Astrocyte (in vitro differentiated cells and primary cell): ENCODE measurements at regions not wholly inside any gene's neighbourhood (a gene's known extent, or its start where the extent isn't known, plus 50 kb on each side); places are given as distances from the start of the nearest gene placed in this dataset.
"Not testable (repeated sequence)": the region's sequence is repeated elsewhere in the genome, so short reads cannot be mapped to it uniquely, and the experiment has no call there.

Source experiments
- DNase-seq: peaks from one replicate; pipeline ENCODE4 v3.0.0-alpha.2; 2010; ENCODE audit warnings: low read depth
- FAIRE-seq: peaks from 2 replicates; lab custom pipeline; 2011; peaks lifted over from hg19 to GRCh38; lab: Jason Lieb, UNC
- H2AFZ ChIP-seq: 2 replicates; pipeline ENCODE4 v1.6.0; 2012; ENCODE audit warnings: low read depth, low read length, inconsistent platforms
- H3K27ac ChIP-seq: 2 replicates; pipeline ENCODE4 v1.5.1; 2011; ENCODE audit warnings: low read depth, low read length, inconsistent platforms
- H3K27me3 ChIP-seq: 2 replicates; pipeline ENCODE4 v1.6.0; 2011; ENCODE audit warnings: low read length, inconsistent platforms; ENCODE audit not compliant: insufficient read depth
- H3K36me3 ChIP-seq: 2 replicates; pipeline ENCODE4 v1.5.1; 2011; ENCODE audit warnings: low read length, inconsistent platforms; ENCODE audit not compliant: insufficient read depth
- H3K4me1 ChIP-seq: 2 replicates; pipeline ENCODE4 v1.5.1; 2011; ENCODE audit warnings: low read length, inconsistent platforms; ENCODE audit not compliant: insufficient read depth
- H3K4me2 ChIP-seq: 2 replicates; pipeline ENCODE4 v1.6.0; 2012; ENCODE audit warnings: low read length, inconsistent platforms
- H3K4me3 ChIP-seq: 2 replicates; pipeline ENCODE4 v1.5.1; 2011; ENCODE audit warnings: low read depth, mild to moderate bottlenecking, low read length, inconsistent platforms; ENCODE audit not compliant: insufficient read depth
- H3K79me2 ChIP-seq: 2 replicates; pipeline ENCODE4 v1.6.0; 2012; ENCODE audit warnings: mild to moderate bottlenecking, low read length, inconsistent platforms; ENCODE audit not compliant: insufficient read depth
- H3K9ac ChIP-seq: 2 replicates; pipeline ENCODE4 v1.6.0; 2012; ENCODE audit warnings: mild to moderate bottlenecking, low read length, inconsistent platforms
- H3K9me3 ChIP-seq: 2 replicates; pipeline ENCODE4 v1.5.1; 2012; ENCODE audit warnings: low read depth, mild to moderate bottlenecking, low read length, inconsistent platforms; ENCODE audit not compliant: insufficient read depth
- H4K20me1 ChIP-seq: 2 replicates; pipeline ENCODE4 v1.6.0; 2012; ENCODE audit warnings: low read length, inconsistent platforms; ENCODE audit not compliant: insufficient read depth
- H3K27ac Mint-ChIP-seq: one replicate; pipeline ENCODE4 v1.8.0; 2021; ENCODE audit warnings: mild to moderate bottlenecking, mixed read lengths; ENCODE audit not compliant: unreplicated experiment
- H3K27me3 Mint-ChIP-seq: one replicate; pipeline ENCODE4 v1.8.0; 2021; ENCODE audit warnings: low read depth, mixed read lengths; ENCODE audit not compliant: unreplicated experiment
- H3K36me3 Mint-ChIP-seq: one replicate; pipeline ENCODE4 v1.8.0; 2021; ENCODE audit warnings: low read depth, mixed read lengths; ENCODE audit not compliant: unreplicated experiment
- H3K4me1 Mint-ChIP-seq: one replicate; pipeline ENCODE4 v1.8.0; 2021; ENCODE audit warnings: low read depth, mixed read lengths; ENCODE audit not compliant: unreplicated experiment
- H3K4me3 Mint-ChIP-seq: one replicate; pipeline ENCODE4 v1.8.0; 2021; ENCODE audit warnings: mild to moderate bottlenecking, moderate library complexity, mixed read lengths; ENCODE audit not compliant: unreplicated experiment
- H3K9me3 Mint-ChIP-seq: one replicate; pipeline ENCODE4 v1.8.0; 2021; ENCODE audit warnings: mild to moderate bottlenecking, mixed read lengths; ENCODE audit not compliant: unreplicated experiment
- EZH2 ChIP-seq: IDR thresholded peaks from 2 replicates; pipeline ENCODE4 v1.6.1; 2012; ENCODE audit warnings: mild to moderate bottlenecking, low read length, inconsistent platforms; ENCODE audit not compliant: insufficient read depth
- TF ChIP-seq, protein P1 (sequence below): IDR thresholded peaks from 2 replicates; pipeline ENCODE4 v1.5.1; 2011; ENCODE audit warnings: low read depth, mild to moderate bottlenecking, inconsistent platforms, low read length, moderate library complexity; ENCODE audit not compliant: insufficient read depth

GRCh38 chr19:21613201-21613600 lies 107.8 kb downstream of the ZNF429 start:
- not testable (repeated sequence) for H3K4me1 ChIP-seq, H3K79me2 ChIP-seq, H3K9ac ChIP-seq, H3K27ac Mint-ChIP-seq, H4K20me1 ChIP-seq, H3K9me3 ChIP-seq, H3K27ac ChIP-seq, FAIRE-seq, H3K4me1 Mint-ChIP-seq, H3K4me3 ChIP-seq, H3K36me3 Mint-ChIP-seq, H3K27me3 Mint-ChIP-seq, DNase-seq, H3K4me2 ChIP-seq, H2AFZ ChIP-seq, H3K4me3 Mint-ChIP-seq, H3K9me3 Mint-ChIP-seq, H3K27me3 ChIP-seq, H3K36me3 ChIP-seq

GRCh38 chr19:21612403-21612872 lies 107.0 kb downstream of the ZNF429 start:
- no peaks in the 10 kb centered on the region for H3K27me3 Mint-ChIP-seq

DNA sequence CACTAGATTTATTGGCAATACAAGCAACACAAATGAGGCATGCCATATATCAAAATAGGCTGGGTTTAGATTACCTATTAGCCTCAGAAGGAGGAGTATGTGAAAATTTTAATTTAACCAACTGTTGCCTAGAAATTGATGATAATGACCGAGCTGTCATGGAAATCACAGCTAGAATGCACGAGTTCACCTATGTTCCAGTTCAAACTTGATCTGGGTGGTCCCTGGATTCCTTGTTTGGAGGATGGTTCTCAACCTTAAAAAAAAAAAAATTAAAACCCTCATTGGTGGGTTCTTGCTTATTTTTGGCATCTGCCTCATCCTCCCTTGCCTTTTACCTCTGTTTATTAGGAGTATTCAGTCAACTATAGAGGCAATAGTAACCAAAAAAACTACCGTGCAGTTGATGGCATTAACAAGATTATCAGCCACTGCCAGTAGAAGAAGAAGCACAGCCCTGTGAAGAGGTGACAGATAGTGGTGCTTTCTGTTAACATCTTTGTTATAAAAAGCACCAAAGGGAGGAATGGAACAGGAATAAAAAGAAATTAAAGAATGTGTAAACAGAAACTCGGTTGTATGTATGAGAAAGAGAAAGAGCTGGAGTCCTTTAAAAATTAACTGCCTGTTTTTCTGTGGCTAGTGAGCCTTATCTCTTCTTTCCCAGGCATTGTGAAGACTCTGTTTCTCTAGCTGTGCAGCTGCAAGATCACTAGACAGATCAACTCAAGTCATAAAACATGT lies 106.4 kb downstream of the ZNF429 start:
- H3K27ac ChIP-seq: no peak overlapping the region
- Mint-ChIP-seq H3K4me3 (no peak overlapping the region), H3K27me3 (no peaks in the 10 kb centered on the region), H3K27ac (no peak overlapping the region), H3K4me1 (no peaks in the 10 kb centered on the region), H3K9me3 (peaks cover 3% of the 10 kb centered on the region), H3K36me3 (no peaks in the 10 kb centered on the region)
- no peaks in the 10 kb centered on the region for H4K20me1 ChIP-seq
- no peaks in the 10 kb centered on the region for H3K9me3 ChIP-seq
- no peak overlapping the region for H3K9ac ChIP-seq
- H3K4me3 ChIP-seq: no peak overlapping the region
- DNase-seq (no peak), FAIRE-seq (no peak)
- H3K36me3 ChIP-seq: no peaks in the 10 kb centered on the region
- TF ChIP-seq, protein P1, sequence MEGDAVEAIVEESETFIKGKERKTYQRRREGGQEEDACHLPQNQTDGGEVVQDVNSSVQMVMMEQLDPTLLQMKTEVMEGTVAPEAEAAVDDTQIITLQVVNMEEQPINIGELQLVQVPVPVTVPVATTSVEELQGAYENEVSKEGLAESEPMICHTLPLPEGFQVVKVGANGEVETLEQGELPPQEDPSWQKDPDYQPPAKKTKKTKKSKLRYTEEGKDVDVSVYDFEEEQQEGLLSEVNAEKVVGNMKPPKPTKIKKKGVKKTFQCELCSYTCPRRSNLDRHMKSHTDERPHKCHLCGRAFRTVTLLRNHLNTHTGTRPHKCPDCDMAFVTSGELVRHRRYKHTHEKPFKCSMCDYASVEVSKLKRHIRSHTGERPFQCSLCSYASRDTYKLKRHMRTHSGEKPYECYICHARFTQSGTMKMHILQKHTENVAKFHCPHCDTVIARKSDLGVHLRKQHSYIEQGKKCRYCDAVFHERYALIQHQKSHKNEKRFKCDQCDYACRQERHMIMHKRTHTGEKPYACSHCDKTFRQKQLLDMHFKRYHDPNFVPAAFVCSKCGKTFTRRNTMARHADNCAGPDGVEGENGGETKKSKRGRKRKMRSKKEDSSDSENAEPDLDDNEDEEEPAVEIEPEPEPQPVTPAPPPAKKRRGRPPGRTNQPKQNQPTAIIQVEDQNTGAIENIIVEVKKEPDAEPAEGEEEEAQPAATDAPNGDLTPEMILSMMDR: no peak
- no peaks in the 10 kb centered on the region for H3K79me2 ChIP-seq
- H2AFZ ChIP-seq: no peak overlapping the region
- no peaks in the 10 kb centered on the region for H3K4me1 ChIP-seq
- H3K4me2 ChIP-seq: no peak overlapping the region
- H3K27me3 ChIP-seq: no peaks in the 10 kb centered on the region

More at GRCh38 chr19:21612403-21612872, 107.0 kb downstream of the ZNF429 start:
- no peak overlapping the region for H3K9ac ChIP-seq
- no peaks in the 10 kb centered on the region for H3K27me3 ChIP-seq
- no peaks in the 10 kb centered on the region for H4K20me1 ChIP-seq
- H3K4me3 ChIP-seq: no peak overlapping the region
- no peaks in the 10 kb centered on the region for H3K36me3 Mint-ChIP-seq
- H3K27ac ChIP-seq: no peak overlapping the region
- H3K27ac Mint-ChIP-seq: no peak overlapping the region
- H3K9me3 Mint-ChIP-seq: peaks cover 3% of the 10 kb centered on the region
- H3K79me2 ChIP-seq: no peaks in the 10 kb centered on the region
- no peak overlapping the region for H3K4me3 Mint-ChIP-seq
- FAIRE-seq (no peak), DNase-seq (no peak)
- no peaks in the 10 kb centered on the region for H3K36me3 ChIP-seq
- H3K9me3 ChIP-seq: no peaks in the 10 kb centered on the region
- no peak overlapping the region for H2AFZ ChIP-seq
- no peak overlapping the region for H3K4me2 ChIP-seq
- TF ChIP-seq, protein P1: no peak
- TF ChIP-seq EZH2: no peak
- no peaks in the 10 kb centered on the region for H3K4me1 Mint-ChIP-seq
- no peaks in the 10 kb centered on the region for H3K4me1 ChIP-seq
